DMS153 treated with DMSO at 0.1 percent for 48 hours (cell line): ENCODE measurements at regions not wholly inside any gene's neighbourhood (a gene's known extent, or its start where the extent isn't known, plus 50 kb on each side); places are given as distances from the start of the nearest gene placed in this dataset.

Experiments
- DNase-seq: peaks from one replicate; lab custom pipeline; 2025; ENCODE audit not compliant: unreplicated experiment; lab: John Stamatoyannopoulos, UW

- no peak for DNase-seq
Measured at GRCh38 chrX:39580043-39580442, 517.7 kb downstream of the BCOR start.

- DNase-seq = no peak
Measured at GRCh38 chrX:39581411-39581810, 516.3 kb downstream of the BCOR start.

- no peak for DNase-seq
Measured at GRCh38 chrX:39582091-39582490, 515.7 kb downstream of the BCOR start.

- DNase-seq = no peak
Measured at GRCh38 chrX:39582976-39583375, 514.8 kb downstream of the BCOR start.

- no peak for DNase-seq
Measured at GRCh38 chrX:39585808-39586207, 511.9 kb downstream of the BCOR start.

- no peak for DNase-seq
Measured at GRCh38 chrX:39586359-39586758, 511.4 kb downstream of the BCOR start.

GRCh38 chrX:39591099-39591498 is 506.7 kb downstream of the BCOR start:
- no peak for DNase-seq

GRCh38 chrX:39592776-39593175 is 505.0 kb downstream of the BCOR start:
- no peak for DNase-seq

- no peak for DNase-seq
Measured at GRCh38 chrX:39595977-39596376, 501.8 kb downstream of the BCOR start.

- DNase-seq = no peak
Measured at GRCh38 chrX:39596437-39596836, 501.3 kb downstream of the BCOR start.

GRCh38 chrX:39599339-39599738 is 498.4 kb downstream of the BCOR start:
- no peak for DNase-seq

GRCh38 chrX:39600222-39600621 is 497.5 kb downstream of the BCOR start:
- no peak for DNase-seq

- no peak for DNase-seq
Measured at GRCh38 chrX:39601231-39602177, 496.3 kb downstream of the BCOR start.

- no peak for DNase-seq
Measured at GRCh38 chrX:39602195-39602594, 495.6 kb downstream of the BCOR start.

- DNase-seq = no peak
Measured at GRCh38 chrX:39603230-39603629, 494.5 kb downstream of the BCOR start.

- DNase-seq = no peak
Measured at GRCh38 chrX:39605183-39605582, 492.6 kb downstream of the BCOR start.

GRCh38 chrX:39605866-39606265 is 491.9 kb downstream of the BCOR start:
- no peak for DNase-seq

- DNase-seq = no peak
Measured at GRCh38 chrX:39609941-39610340, 487.8 kb downstream of the BCOR start.

GRCh38 chrX:39611468-39611867 is 486.3 kb downstream of the BCOR start:
- DNase-seq = no peak

GRCh38 chrX:39613482-39613995 is 484.2 kb downstream of the BCOR start:
- peak; percentile 38 for DNase-seq

GRCh38 chrX:39613997-39614679 is 483.6 kb downstream of the BCOR start:
- no peak for DNase-seq

GRCh38 chrX:39614680-39614998 is 483.1 kb downstream of the BCOR start:
- no peak for DNase-seq
